GM21390 (cell line): ENCODE measurements at regions not wholly inside any gene's neighbourhood (a gene's known extent, or its start where the extent isn't known, plus 50 kb on each side); places are given as distances from the start of the nearest gene placed in this dataset.

ENCODE experiments used
- ATAC-seq: cut with Tn5 transposase; IDR thresholded peaks from one replicate; pipeline ENCODE4 v1.9.1; 2021; ENCODE audit not compliant: unreplicated experiment

DNA sequence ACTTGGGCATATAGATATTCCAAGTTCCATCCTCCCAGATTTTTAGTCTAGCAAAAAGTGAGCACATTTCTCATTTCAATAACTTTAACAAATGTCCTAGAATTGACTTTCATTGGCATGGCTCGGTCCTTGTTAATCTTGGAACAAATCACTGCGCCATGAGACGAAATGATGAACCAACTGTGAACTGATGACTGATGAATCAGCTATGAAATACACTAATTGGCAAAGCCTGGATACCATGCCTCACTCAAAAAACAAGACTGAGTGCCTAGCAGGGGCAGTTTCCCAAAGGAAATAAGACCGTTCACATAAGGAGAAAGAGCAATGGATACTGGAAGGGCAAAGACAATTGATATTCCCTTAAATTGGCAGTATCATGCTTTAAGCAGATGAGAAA lies 248.6 kb upstream of the VEGFC start:
- no peak for ATAC-seq

DNA sequence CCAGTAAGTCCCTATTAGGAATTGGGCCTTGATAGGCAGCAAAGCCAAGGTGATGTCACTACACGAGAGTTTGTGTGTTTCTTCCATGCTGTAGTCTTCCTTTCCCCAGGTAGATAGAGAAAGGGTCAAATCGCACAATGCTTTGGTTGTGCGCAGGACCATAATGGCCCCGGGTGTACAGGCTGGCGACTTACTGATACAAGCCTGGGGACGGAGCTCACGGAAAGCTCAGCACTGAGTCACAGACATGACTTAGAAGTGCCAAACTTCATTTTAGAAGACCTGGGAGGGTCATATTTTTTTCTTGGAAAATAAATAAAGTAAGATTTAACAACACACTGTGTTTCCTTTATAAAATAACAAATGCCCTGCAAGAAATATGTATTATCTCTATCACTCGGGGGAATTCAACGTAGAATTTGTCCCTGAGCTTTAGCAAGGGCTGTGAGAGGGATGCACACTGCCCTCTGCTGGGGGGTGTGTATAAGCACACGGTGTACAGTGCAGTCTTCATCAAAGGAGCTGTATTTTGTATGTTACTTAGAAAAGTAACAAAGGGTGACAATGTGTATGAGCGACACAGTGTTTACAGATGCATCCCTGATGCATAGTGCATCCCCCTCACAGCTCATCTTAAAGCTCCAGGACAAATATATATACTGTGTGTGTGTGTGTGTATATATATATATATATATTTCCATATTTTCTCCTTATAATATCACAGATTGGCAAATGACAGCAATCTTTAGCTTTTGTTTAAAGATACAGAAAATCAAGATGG lies 254.5 kb upstream of the VEGFC start:
- peak; percentile 84 for ATAC-seq

DNA sequence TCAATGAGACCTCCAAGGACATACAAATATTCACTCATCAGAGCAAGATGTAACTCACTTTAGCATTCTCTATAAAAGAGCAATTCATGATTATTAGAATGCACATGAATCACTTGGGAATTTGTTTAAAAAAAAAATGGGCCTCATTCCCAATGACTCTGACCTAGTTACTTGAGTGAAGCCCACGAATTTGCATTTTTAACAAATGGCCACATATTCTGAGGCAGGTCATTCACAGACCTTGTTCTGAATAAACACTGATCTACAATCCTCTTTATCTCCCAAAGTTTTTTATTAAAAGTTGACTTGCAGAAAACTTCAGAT lies 255.1 kb upstream of the VEGFC start:
- no peak for ATAC-seq

DNA sequence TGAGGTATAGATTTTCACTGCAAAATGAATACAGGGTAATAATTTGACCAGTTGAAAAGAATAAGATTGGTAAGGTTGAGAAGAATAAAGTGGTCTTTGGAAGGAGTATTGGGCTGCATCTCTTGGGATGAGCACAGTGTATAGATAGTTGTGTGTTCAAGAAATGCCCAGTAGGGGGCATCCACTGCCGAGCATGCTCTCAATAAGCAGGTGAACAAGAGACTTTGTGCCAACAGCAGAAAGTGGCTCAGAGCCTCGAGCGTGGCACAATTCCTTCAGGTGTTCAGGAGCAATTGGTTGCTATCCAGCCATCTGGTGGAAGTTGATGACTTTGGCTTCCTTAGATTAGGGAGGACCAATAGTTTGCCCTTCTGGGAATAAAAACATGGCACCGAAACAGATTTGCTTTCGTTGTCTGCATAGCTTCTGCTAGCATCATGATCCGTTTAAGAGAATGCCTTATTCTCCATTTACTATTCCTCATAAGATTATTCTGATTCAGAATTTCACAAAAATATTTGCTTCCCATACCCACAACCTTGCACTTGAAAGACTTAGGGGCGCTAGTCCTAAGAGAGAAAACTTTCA lies 258.1 kb upstream of the NEIL3 start:
- ATAC-seq, result peak; percentile 87

DNA sequence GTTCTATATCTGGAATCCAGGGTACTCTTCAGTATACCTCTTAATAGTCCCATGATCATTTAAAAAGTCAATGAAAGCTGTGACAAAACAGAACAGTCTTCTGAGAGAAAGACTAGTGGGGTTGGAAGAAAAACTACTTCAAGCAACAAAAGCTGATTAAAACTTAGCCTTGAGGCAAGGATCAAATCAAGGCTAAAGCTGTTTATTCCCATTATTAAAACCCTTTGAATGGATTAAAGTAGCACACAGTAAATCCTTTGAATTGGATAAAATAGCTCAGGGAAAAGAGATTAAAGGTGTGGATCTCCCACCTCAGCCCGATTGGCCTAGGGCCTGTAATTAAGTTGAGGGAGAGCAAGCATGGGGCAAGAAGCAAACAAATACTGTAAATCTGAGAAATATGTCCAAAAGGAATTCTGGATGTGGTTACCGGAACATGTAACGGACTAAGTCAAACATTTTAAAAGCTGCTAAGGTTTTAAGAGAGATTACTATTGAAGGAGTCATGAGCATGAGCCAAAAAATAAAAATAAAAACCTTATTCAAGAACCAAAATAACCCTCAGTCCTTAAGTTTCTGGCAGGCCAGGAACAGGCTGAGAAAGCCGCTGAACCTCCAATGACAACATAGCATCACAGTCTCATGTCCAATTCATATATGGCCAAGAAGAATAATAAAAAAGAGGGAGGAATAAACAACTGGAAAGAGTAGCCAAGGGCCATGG lies 257.3 kb upstream of the NEIL3 start:
- no peak for ATAC-seq

DNA sequence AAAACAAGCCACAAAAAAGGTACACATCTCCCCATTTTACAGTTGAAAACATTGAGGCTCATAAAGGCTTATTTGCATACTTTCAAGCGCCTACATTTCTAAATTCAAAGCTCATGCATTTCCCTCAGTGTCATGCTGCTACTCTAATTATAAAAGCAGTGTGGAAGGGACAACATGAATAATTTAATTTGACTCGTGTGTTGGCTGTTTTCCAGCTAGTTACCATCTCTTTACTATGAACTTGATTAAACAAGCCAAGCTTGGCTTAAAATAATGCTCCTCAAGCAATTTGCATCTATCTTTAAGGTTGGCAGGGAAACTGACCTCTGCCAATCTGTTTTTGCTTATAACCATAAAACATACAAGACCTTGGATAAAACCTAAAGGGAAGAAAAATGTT lies 252.5 kb upstream of the NEIL3 start:
- ATAC-seq, result no peak

DNA sequence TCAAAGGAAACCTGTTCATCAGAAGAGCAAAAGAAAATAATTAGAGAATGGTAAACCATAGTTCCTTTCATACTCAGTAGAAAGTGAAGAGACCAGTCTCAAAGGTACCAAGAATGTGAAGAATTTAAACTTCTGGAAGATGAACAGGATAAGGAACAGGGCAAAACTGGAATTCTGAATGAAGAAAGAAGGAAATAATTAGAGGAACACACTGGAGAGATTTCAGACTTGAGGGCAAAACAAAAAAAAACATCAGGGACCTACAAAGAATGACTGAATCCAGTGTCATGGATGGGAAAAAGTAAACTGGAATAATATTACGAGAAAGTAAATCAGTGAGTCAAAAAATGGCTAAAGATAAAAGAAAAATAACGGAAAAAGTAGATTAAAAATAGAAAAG lies 245.6 kb upstream of the NEIL3 start:
- no peak for ATAC-seq

DNA sequence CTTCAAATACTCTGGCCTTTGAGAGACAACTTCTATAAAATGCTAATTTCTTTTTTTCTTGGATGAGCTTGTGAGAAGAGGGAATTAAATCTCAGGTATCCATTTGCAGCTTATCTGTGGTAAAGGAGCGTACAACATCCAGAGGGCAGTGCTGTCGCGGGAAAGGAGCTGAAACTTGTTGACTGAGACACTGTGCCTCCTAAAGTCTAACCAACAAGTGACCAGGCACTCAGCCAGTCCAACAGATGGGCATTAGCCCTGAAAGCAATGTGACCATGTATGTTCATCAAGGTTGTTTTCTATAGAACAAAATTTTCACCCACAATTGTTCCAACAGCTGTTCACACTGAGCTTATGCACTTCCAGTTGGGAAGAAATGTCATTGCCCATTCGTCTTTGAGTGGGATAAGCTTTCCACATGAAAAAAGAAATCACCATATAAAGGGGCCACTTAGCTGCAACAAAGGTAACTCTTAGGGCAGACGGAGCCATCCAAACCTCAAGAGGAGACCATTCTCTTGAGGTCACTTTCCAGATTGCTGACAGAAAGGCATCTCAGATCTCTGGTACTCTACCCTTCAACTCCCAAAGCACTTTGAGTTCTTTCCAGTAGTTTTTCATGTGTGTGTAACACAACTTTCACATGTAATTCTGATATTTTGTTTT lies 244.8 kb upstream of the NEIL3 start:
- ATAC-seq, result no peak

DNA sequence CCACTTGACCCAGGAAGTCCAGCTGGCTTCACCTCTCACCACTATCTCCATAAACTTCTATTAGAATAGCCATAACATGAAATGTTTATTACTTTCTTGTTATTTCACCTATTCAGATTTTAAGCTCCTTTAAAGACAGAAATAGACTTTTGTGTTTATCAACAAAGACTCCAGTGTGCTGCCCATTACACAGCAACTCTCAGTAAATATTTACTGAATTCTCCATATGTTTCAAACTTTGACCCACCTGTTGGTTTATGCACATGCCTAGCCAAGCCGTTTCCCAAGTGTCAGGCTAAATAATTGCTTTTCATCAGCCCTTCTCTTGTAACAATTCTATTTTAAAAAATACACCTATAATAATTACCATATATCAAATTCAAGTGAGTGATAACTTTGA lies 242.9 kb upstream of the NEIL3 start:
- no peak for ATAC-seq

DNA sequence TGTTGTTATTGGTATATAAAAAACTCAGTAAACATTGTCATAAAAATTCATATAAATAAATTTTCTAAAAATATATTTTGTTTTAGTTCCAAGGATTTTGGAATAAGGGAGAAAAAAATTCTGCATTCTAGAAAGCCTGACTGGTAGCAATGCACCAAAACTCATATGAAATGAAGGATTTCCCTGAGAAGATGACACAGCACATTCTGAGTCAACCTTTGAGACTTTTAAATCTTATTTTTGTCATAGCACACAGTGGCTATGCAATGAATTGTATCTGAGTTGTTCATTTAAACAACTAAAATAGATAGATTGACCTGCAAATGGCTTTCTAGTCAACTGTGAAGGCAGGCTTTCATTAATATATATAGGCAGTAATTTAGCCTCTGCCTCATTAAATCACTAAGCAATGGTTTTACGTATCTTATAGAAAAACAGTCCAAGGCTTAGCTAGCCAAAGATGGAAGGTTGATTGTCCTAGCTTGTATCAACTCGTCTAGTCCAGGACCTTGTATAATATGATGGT lies 239.1 kb upstream of the NEIL3 start:
- ATAC-seq, result no peak

DNA sequence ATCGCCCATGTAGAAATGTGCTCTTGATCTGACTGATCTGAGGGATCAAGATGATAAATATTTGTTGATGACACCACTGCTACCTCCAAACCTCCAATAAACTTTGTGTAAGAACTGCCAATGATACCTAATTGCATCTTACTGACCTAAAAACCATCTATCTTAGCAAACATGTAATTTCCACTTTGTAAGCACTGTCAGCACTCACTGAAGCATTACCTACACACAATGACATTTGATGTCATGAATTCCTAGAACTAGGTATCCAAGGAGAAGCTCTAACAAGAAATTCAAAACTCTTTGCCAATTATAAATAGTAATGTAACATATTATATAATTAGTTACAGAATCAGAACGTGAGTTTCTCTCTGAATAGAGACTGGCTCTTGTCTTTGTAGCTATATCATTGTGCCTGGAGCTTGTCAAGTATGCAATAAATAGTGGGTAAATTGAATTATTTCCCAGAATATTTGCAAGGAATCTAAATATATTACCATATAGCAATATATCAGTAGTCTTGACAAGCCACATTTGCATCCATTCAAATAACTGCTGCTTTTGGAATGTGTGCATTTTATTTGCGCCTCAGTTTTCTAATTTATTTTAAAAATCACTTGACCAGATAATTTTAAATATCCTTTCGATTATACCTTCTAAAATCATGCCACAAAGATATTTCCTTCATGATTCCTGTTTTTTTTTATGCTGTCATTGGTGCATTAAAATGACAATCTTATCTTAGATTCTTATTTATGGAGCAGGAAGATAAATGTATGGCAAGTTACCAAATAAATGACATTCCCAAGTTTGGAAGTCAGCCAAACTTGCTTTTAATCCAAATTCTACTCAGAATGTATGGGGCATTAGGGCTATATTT lies 232.3 kb upstream of the NEIL3 start:
- no peak for ATAC-seq

DNA sequence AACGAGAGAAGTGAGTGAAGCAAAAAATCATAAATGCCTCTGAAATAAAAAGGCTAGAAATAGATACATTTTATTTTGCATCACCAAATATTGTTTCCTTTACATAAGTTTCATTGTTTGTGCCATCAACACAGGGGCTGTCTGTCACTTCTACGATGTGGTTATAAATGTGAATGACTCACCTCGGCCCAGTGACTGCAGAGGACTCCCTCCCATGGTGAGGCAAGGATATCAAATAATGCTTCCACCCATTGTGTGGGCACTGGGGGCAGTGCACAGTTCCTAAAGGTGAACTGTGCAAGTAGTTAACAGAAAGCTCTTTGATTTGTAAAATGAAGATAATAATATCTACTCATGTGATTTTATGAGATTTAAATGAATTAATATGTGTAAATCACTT lies 230.3 kb upstream of the NEIL3 start:
- ATAC-seq, result no peak

DNA sequence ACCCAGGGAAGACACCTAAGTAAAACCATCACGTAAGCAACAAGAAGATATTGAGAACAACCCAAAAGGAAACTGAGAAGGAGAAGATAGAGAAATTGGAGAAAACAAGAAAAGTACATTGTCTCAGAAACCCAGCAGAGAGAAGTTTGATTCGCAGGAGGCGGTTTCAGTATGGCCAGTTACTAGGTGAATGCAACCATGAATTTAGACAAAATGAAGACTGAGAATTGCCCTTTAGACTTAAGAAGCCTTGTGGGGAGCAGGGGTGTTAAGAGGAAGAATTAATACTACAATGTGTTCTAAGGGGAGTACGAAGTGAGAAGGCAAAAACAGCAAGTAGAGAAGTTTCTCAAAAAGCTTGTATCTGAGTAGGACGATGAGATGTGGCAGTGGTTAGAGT lies 229.3 kb upstream of the NEIL3 start:
- no peak for ATAC-seq

DNA sequence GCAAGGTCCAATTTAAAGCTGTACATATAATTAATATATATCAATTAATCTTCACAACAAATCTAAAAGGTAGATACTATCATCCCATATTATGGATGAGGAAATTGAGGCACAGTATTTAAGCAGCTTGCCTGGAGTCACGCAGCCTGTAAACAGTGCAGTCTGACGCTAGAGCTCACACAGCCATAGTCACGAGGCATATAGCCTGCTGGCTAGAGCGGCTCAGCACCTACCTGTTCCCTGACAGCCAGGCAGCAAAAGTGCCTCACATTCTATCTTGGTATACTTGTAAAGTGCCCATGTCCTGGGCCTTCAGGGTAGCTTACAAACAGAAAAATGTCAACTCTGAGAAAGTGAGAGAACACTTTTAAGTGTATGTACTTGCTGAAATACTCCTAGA lies 222.6 kb upstream of the NEIL3 start:
- ATAC-seq, result no peak

DNA sequence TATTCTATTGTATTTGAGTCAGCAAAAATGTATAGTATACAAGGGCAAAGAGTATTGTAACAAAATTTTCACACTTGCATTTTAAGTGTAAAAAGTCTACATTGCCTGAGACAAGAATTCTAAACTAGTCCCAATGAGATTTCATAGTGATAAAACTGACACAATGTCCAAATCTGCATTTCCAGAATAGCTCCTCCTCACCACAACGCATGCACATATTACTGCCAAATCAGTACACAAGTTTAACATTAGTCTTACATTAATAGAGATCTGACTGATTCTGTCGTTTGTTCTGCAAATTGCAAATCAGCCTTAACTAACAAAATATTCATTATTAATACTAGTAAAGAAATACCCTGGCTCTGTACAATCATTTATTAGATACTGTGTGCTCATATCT lies 222.2 kb upstream of the NEIL3 start:
- no peak for ATAC-seq

DNA sequence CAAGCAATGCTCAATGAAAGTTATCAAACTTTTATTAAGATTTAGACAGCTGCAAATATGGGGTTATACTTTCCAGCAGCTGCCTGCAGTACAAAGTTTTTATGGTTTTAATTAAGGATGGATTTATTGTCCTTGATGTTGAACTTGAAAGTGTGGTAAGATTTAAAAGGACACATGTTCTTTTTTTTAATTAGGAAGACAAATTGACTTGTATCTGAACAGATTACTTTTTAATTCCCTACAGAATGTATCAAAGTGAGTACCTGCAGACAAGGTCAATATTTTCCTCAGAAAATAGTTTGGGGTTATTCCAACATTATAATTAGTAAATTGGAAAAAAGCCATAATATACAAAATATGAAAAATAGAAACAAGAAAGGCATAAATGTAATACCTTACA lies 218.2 kb upstream of the NEIL3 start:
- no peak for ATAC-seq

DNA sequence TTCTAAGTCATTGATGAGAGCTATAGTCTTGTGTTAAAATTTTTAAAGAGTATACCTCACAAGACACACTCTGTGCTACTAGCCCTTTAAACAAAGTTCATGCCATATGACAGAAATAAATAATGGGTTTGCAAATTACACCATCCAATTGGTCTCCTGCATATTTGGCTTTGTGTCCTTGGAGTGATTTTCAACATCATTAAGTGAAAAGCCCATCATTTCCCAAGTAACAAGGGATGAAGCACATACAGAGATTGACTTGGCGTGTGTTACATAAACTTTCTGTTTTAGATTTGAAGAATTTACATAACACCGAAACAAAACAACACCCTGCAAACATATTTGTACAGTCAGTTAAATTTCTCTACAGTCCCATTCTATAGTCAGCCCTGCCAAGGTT lies 216.9 kb upstream of the NEIL3 start:
- no peak for ATAC-seq

DNA sequence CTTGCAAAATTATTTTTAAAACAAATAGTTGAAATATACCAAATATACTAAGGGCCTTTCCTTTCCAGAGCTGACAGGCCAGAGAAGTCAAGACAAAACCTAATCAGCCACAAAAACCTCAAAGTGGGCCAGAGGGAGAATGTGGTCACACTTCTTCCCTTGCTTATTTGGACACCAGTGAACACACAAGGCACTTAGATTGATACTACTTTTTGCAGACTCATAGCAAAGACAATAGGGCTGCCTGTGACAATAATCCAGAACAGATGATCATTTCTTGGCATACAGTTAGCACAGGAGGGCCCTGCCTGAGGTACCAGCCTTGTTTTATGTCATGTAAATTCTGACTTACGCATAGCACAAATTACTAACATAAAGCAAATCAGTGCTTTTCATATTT lies 215.7 kb upstream of the NEIL3 start:
- ATAC-seq, result no peak

DNA sequence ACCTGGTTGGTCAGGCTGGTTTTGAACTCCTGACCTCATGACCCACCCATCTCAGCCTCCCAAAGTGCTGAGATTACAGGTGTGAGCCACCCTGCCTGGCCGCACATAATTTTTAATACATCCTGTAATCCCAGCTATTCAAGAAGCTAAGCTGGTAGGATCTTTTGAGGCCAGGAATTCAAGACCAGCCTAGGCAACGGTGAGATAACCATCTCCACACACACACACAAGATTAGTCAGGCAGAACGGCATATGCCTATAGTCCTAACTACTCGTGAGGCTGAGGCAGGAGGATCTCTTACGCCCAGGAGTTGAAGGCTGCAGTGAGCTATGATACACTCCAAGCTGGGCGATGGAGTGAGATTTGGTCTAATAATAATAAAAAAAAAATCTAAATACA lies 212.4 kb upstream of the NEIL3 start:
- ATAC-seq, result no peak

DNA sequence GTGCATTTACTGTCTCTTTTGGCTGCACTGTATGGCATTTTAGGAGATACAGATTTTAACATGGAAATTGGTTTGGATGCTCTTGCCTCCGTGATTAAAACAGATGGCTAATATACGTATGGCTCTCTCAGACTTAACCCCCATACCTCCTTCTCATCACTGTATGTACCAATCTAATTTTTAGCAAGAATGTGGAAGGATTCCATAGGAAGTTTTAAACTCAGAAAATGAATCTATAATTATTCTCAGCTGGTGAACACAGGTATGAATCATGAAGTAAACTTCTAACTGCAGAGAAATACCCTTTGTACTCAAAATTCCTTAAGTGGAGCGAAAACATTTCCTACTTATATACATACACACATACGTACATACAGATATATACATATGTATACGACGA lies 210.5 kb upstream of the NEIL3 start:
- no peak for ATAC-seq

DNA sequence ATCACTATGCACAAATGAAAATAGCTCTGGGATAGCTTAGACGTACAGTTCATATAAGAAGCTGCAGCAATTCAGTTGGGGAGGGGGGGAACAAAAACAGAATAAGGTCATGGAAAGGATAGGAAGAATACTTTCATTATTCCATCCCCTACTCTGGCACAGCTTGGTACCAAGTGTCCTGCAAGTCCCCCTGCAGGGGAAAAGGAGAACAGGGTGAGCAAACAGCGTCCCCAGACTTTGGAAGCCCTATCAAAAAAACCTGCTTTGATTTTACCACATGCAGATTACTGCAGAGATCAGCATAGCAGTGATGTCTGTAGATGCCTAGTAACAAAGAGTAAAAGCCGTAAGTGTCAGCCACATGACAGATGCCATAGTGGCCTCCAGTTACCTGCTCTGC lies 209.4 kb upstream of the NEIL3 start:
- ATAC-seq, result no peak
